Activated CD4-positive, alpha-beta T cell treated with anti-CD3 and anti-CD28 coated beads, Interleukin-2, amount 50 U/mL, for 1 hour (primary cell): ENCODE measurements at regions not wholly inside any gene's neighbourhood (a gene's known extent, or its start where the extent isn't known, plus 50 kb on each side); places are given as distances from the start of the nearest gene placed in this dataset.

Experiments
- DNase-seq: peaks from one replicate; pipeline ENCODE4 v3.0.0-alpha.2; 2020

DNA sequence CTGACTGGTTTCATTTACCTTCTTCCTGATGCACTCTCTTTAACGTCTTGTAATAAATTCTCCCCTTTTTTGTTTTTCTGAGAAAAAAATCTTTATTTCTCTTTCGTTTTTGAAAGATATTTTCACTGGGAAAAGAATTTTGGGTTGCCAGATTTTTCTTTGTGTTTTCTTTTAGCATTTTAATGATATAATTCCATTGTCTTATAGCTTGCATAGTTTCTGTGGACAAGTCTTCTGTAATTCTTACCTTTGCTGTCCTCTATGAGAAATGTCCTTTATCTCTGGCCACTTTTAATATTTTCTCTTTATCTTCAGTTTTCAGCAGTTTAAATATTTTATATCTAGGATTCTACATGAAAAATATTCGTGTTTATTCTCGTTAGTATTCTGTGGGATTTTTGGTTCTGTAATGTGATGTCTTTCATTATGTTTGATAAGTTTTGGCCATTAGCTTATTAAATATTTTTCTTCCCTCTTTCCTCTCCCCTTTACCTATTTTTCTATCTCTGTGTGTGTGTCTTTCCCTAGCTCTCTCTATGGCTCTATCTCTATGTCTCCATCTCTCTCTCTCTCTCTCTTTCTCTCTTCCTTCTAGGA lies 236.5 kb downstream of the C16orf95 start:
- no peak for DNase-seq

DNA sequence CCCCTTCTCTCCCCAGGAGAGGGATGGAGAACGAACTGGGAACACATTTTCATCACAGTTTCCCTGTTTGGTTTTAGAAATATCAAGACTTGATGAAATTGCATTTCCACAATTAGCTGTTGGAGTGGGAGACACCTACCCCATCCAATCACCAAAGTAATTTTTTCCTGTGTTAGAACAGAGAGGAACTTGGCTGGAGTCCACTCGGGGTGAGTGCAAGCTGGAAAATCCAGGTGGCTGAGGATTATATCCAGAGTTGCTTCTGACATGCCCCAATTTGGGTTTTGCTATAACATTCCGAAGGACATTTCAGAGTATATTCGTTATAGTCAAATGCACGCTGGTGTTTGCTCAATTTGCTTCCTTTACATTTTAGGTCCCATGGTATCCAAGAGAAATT lies 231.8 kb downstream of the C16orf95 start:
- DNase-seq: no peak

- DNase-seq: no peak
These were observed 231.0 kb downstream of the C16orf95 start for GRCh38 chr16:87086156-87086555.

DNA sequence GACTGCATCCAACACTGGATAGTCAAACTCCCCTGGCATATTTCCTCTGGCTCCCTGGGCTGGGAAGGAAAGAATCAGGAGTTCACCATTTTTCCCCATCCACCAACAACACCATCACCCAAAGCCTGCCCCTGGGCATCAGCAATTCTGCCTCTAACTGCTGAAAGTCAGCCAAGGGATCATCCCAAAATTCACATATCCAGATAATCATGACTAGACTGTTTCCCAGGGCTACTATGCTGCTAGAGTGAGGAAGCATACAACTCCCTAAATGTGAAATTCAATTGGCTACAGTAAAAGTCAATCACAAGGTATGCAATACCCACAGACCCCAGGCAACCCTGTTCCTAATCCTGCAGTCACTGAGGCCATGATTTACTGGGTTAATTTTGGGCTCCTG lies 230.6 kb downstream of the C16orf95 start:
- no peak for DNase-seq

DNA sequence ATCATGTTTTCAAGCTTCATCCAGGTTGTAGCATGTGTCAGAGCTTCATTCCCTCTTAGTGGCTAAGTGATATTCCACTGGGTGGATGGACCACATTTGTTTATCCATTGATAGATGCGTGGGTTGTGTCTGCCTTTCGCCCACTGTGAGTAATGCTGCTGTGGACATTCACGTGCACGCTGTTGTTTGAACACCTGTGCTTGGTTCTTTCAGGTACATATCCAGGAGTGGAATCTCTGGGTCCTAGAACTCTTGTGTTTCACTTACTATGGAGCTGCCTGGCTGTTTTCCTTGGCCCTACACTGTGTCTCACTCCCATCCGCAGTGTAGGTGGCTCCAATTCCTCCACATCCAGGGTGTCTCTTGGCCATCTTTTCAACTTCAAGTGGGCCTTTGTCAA lies 224.2 kb downstream of the C16orf95 start:
- no peak for DNase-seq

GRCh38 chr16:87093804-87094555 lies 223.2 kb downstream of the C16orf95 start:
- DNase-seq: no peak

GRCh38 chr16:87094556-87094865 lies 222.7 kb downstream of the C16orf95 start:
- DNase-seq: no peak

- no peak for DNase-seq
These were observed 221.9 kb downstream of the C16orf95 start for GRCh38 chr16:87095271-87095670.

- no peak for DNase-seq
These were observed 220.4 kb downstream of the C16orf95 start for GRCh38 chr16:87096746-87097333.

DNA sequence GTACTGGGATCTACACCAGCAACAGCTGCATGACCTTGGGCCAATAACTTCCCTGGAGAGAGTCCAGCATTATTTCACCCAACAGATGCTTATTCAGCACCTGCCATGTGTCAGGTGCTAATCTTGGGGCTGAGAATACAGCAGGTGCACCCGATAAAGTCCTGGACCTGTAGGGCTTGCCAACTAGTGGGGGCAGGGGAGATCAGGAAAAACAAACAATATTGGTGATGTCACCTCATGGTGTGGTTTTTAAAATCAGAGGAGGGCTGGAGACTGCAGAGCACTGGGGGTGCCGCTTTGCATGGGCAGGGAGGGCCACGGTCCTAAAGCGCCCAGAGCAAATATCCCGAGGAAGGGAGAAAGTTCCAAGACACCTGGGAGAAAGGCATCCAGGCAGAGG lies 218.8 kb downstream of the C16orf95 start:
- no peak for DNase-seq

DNA sequence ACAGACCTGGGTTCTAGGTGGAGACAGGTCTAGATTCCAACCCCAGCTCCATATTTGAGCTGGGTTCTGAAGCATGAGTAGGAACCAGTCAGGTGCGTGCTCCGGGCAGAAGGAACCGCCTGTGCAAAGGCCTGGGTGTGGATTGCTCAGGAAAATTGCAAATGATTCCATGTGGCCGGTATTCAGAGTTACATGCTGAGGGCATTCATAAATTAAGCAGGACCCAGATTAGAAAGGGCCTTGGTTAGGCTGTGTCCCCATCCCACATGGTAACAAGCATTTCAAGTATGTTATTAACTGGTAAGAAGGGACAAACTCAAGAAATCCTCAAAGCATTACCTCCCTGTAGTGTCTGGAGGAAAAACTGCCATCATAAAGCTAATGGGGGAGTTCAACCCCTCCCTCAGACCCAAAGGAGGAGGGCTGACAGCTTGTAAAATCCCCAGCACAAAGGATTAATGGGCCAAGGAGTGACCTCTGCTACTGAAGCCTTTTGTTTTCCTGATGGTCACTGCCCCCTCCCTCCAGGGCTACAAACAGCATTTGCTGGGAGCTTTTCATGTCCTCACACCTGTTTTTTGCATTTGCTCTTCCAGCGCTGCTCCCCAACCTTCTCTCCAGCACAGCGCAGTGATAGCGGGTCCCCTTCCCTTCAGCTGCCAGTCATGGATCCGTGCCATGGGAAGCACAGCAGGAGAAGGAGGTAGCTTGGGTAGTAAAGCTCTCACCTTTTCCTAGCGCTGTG lies 218.0 kb downstream of the C16orf95 start:
- DNase-seq: no peak

GRCh38 chr16:87100306-87101058 lies 216.7 kb downstream of the C16orf95 start:
- no peak for DNase-seq

DNA sequence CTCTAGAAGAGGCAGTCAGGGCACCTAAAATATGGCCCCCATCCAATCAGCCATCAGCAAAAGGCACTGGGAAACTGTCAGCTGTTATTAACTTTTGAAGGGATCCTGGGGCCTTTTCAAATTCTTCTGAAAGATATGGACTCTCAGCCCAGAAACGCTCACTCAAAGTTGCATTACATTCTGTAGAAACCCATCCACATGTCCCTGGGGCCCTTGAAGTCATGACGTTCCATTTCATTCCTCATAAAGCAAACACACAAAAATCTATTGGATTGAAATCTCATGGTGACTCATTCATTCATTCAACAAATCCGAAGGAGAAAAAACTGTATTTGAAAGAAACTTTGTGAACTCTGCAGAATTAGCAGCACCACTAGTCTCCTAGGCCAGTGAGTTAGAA lies 215.3 kb downstream of the C16orf95 start:
- DNase-seq: no peak

DNA sequence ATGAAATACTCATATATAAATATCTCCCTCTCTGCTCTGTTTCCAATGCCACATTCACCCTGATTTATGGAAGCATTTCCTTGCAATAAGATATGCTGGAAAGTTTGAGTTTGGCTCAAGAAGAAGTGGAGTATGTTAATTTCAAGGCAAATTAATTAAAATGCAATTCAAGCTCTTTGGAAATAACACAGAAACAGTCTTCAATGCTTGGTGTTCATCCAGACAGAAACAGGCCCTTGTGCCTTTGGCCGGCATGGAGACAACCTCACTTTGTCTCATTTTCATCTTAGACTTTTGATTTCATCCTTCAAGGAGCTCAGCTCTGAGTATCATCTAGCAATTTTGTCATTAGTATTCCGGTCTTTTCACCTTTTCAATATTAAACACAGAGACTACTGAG lies 210.0 kb downstream of the C16orf95 start:
- DNase-seq: no peak

- no peak for DNase-seq
These were observed 208.9 kb downstream of the C16orf95 start for GRCh38 chr16:87108278-87108677.

GRCh38 chr16:87108941-87109340 lies 208.3 kb downstream of the C16orf95 start:
- DNase-seq: no peak

- no peak for DNase-seq
These were observed 202.4 kb downstream of the C16orf95 start for GRCh38 chr16:87114832-87115231.

DNA sequence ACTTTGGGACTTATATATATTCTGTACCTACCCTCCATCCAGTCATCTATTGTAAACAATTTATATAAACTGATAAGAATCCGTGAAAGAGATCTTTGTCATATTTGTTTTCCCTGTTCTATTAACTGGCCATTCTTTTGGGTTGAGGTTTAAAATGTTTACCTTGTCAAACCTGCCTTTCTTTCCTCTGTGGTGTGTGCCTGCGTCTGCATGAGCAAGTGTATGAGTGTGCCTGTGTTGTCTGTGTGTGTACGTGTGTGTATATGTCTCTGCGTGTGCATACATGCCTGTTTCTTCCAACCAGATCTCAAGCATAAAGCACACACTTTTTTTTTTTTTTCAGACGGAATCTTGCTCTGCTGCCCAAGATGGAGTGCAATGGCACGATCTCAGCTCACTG lies 201.5 kb downstream of the C16orf95 start:
- no peak for DNase-seq

DNA sequence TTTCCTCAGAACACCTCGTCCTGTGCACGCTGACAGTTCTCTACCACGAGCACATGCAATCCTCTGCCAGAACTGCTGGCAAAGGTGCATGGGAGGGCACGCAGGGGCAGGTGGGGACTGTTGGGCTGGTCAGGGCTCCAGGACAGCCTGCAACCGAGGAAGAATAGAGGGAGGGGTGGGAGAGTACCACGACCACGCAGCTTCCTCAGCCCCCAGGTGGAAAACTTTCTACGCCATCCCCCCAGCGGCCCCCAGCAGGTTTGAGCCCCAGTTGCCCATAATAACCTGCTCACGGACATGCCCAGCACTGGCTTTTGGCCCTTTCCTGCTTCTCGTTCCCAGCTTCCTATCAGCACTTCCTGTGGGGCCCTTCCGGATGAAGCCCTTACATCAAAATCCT lies 199.3 kb downstream of the C16orf95 start:
- DNase-seq: no peak

DNA sequence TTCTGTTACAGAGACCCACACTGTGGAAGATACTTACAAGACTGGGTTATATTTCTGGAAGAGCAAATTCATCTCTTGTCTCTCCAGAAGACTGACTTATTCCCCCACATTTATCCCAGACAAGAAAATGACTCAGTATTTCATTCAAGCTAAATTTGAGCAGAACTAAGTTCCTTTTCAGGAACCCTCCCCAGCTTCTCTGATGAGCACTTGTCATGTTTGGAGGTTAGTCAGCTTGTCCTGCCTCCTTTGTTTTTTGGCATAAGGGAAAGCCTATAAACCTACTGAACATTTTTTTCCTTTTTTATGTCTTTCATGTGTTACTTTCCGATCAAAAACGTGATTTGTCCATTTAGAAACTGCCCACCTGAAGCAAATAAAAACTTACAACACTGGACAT lies 198.0 kb downstream of the C16orf95 start:
- no peak for DNase-seq

- DNase-seq: no peak
These were observed 197.4 kb downstream of the C16orf95 start for GRCh38 chr16:87119748-87120147.

GRCh38 chr16:87121816-87122215 lies 195.4 kb downstream of the C16orf95 start:
- no peak for DNase-seq

GRCh38 chr16:87123356-87124001 lies 193.7 kb downstream of the C16orf95 start:
- no peak for DNase-seq
